ENCODE measurements at regions not wholly inside any gene's neighbourhood (a gene's known extent, or its start where the extent isn't known, plus 50 kb on each side); places are given as distances from the start of the nearest gene placed in this dataset.
"Not testable (repeated sequence)": the region's sequence is repeated elsewhere in the genome, so short reads cannot be mapped to it uniquely, and the experiment has no call there.

DNA sequence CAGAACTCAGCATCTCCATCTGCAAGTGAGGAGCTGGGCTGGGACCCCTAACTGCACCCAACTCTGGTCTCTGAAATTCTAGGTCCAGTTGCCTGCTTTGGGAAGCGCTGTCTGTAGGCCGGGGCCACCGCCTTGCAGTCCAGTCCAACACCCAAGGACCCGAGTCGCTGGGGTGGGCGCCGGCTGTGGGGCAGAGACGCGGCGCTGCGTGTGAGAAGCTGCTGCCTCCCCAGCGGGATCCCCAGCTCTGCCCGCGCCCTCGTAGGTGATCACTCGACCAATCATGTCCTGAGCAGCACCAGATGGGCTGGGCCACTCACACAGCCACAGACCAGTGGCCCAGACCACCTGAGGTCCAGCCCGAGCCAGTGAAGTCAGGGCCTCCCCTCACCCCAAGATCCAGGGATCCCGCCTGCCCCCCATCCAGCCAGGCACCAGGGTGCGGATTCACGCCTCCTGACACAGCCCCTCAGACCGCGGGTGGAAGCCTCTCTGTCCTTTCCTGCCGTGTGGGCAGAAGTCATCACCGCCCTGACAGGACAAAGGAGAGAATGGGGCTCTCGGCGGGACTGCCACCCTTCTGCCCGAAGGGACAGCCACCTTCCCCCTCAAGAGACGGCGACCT is 67.4 kb upstream of the ADGRA1 start:
- no peak for DNase-seq (ENCODE audit: low read depth)

DNA sequence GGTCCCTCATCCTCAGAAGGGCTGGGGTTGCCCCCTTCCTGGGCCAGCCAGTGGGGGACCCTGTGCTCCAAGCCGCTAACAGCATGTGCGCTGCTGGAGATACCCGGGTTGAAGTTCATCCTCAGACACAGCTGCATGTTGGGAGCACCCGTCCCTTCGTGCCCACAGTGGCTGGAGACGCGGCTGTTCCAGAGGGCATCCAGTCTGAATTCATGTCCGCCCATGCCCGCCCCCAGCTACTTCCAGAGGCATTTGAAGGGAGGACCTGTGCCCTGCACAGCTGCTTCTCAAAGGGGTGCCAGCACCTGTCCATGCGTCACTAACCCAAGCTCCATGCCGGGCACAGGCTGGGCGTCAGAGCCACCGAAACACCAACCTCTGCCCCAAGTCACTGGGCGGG is 68.1 kb upstream of the ADGRA1 start:
- no peak for DNase-seq (ENCODE audit: low read depth)

DNA sequence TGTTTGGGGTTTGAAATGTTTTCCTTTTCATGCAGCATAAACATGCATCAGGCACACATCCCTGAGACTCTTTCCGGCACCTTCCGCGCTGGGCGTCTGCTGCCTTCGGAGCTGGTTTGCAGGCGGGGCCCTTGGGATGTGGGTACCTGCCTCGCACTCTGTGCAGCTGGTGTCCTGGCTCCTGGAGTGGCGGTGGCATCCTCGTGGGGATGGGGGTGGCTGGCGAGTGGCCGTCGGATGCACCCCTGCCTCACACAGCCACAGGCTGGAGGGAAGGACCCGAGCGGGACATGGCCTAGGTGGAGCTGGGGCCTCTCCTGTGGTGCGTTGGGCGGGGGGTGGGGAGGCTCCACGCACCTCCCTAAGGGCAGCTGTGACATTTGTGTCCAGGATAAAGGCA is 68.5 kb upstream of the ADGRA1 start:
- no peak for DNase-seq (ENCODE audit: low read depth)

DNA sequence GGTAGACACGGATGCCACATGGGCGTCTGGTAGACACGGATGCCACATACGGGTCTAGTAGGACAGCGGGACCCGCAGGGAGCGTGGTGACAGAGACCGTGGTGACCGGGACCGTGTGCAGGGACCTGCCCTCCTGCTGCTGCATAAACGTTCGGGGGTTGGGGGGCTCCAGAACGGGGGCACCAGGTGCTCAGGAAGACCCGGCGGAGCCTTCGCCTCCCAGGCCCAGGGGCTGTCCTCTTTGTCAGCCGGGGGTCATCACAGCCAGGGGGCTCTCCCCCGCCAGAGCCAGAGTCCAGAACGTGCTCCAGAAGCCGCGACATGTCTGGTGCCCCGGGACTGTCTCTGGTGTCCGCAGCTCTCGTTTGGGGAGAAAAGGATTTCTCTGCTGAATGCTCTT is 69.2 kb upstream of the ADGRA1 start:
- DNase-seq (ENCODE audit: low read depth): no peak

DNA sequence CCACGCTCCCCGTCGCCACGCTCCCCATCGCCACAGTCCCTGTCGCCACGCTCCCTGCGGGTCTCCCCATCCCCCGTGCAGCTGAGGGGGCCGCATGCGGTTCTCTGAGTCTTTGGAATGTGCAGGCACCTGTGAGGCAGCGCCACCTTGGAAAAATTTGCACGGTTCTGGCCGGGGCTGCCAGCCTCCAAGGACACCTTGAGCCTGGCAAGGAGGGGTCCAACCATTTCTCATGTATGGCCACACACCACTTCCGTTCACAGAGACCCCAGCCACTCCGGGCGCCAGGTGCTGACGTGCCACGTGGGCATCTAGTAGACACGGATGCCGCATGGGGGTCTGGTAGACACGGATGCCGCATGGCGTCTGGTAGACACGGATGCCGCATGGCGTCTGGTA is 70.5 kb upstream of the ADGRA1 start:
- DNase-seq (ENCODE audit: low read depth): no peak

DNA sequence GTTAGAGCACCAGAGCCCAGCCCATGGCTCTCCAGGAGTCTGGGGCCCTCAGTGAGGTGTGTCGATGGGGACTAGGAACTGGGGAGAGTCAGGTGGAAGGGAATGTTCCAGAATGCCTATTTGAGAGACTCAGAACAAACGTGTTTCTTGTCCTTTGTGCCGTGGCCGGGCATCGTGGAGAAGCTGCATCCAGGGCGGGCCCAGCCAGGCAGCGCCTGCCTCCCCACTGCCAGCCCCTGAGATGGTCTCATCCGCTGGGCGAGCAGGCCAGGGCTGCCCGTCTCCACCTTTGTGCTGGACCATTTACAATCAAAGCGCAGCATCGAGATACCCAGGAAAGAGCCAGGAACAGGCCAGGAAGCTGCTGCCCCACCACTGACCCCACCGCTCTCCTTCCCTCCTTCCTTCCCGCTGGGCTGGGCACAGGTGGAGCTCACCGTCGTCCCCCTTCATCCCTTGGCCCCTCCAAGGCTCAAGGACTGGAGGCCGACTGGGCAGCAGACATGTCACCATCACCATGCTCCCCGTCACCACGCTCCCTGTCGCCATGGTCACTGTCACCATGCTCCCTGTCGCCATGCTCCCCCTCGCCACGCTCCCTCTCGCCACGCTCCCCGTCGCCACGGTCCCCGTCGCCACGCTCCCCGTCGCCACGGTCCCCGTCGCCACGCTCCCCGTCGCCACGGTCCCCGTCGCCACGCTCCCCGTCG is 71.1 kb upstream of the ADGRA1 start:
- no peak for DNase-seq (ENCODE audit: low read depth)

DNA sequence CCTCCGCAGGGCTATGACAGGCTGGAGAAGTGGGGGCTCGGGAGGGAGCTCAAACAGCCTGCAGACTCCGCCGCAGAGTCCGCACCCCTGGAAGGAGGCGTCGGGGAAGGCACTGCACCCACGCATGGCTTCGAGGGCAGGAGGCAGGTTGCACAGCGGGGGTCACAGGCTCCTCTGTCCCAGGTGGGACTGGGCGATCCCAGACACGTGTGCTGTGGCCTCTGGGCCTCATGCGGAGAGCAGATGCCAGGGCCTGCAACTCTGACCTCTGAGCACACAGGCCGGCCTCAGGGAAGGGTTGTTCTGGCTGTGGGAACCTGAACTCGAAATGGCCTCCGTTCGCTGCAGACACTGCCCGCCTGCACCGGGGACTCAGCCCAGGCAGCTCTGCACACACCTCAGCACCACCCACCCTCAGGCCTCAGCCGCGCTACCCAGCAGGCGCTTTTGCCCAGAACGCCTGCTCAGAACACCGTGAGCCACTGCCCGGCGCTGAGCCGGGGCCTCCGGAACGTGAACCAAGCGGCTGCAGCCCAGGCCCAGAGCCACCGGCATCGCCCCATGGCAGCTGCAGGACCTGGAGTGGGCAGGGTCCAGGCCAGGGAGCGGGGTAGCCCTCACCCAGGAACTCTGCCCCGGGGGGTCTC is 71.8 kb upstream of the ADGRA1 start:
- no peak for DNase-seq (ENCODE audit: low read depth)

DNA sequence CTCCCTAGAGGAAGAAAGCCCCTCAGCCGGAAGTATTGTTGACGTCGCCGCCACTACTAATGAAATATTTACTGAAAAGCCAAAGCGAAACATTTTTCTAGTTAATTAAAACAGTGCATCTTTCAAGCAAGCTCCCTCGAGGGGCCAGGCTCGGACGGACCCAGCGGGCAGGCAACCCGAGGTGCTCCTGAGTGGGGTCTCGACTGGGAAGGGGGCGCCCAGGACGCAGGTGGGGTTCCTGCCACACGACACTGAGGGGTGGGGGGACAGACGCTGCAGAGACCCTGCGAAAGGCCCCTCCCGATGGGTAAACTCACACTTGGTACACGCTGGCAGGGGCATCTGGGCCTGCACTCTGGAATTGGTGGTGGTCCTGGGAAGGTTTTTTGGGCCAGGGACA is 72.4 kb upstream of the ADGRA1 start:
- no peak for DNase-seq (ENCODE audit: low read depth)

DNA sequence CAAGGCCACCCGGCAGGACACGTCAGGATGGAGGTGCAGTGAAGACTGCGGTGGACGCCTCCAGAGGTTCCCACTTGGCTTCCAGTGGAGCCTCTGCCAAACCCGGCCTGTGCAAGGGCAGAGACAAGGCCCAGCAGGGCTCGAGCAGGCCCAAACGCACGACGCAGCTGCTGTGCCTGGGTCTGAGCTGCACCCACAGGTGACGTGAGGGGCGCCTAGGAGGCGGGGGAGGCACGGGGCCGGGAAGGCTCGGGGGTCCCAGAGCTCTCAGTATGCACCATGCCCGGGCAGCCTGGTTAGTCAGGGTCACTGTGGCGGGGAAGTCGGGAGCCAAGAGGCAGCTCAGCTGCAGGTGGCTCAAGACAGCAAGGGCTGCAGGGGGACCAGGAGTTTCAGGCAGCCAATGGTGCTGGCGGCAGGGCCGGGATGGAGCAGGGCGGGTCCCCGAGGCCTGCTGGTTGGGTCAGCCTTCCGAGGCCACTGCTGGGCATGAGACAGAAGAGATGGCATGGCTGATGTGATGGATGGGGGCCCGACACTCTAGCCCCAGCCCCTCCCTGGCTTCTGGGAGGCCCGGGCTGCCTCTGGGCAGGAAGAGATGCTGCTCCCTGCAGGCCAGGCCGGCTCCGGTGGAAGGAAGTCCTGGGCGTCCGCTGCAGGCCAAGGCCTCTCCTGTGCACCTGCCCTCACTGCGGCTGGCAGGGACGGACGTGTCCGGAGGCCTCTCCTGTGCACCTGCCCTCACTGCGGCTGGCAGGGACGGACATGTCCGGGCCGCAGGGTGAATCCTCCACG is 72.2 kb upstream of the CFAP46 start:
- no peak for DNase-seq (ENCODE audit: low read depth)

DNA sequence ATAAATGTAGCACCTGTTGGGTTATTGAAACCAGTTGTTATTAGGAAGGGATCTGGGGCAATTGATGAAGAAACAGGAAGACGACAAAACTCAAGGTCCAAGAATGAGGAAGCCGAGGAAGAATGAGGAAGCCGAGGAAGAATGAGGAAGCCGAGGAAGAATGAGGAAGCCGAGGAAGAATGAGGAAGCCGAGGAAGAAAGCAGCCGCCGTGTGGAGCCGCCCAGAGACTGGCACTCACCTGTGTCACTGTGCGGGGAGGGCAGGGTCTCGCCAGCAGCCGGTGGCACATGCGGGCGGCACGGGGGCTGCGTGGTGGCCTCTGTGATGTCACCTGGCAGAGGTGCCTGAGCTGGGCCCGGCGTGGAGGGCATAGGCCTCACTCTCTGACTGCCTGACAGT is 71.1 kb upstream of the CFAP46 start:
- no peak for DNase-seq (ENCODE audit: low read depth)

DNA sequence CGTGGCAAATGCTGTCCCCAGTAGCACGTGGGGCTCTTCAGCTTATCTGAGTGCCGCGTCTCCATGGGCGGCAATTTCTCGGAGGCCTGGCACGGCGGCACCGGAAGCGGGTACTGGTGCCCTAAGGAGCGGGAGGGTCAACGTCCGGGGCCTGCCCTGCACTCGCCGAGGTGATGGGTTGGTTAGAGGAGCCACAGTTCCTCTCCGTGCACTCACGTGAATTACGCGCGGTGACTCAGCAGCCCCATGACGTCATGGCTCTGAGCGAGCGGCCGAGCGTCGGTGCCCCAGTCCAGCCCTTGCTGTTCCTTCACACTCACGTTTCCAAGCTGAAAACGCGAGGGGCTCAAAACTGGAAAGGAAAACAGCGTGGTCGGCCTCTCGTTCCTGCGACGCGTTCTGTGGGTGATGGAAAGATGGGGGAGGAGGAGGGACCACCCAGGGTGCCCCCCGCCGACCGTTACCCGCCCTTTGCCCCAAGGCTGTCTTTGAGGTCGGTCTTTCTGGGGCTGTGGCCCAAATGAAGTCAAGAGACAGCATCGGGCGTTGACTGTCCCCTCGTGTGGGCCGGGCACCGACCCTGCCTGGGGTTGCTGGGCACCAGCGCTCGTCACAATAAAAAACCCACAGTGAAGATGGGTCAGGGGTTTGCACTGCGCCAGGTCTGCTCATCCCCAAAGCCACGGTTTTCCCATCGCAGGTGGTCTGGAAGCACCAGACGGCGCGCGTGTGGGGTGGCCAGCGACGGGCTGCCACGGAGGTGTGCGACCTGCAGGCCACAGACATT is 70.4 kb upstream of the CFAP46 start:
- no peak for DNase-seq (ENCODE audit: low read depth)

DNA sequence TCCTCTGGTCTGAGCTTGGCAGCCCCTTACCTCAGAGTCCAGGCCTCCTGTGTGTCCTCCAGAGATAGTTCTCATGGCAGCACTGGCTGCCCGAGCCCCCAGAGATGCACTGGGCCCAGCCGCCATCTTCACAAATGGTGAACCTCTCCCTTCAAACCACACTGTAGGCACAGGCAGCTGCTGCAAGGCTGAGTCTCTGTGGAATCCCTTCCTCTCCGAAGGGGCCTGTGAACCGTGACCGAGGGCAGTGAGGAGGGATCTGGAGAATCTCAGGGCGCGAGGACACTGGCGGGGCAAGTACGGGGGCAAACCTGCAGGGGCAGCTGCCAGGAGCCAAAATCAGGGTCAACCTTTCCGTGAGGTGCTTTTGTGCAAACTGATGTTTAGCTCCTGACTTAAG is 69.5 kb upstream of the CFAP46 start:
- DNase-seq (ENCODE audit: low read depth): no peak

DNA sequence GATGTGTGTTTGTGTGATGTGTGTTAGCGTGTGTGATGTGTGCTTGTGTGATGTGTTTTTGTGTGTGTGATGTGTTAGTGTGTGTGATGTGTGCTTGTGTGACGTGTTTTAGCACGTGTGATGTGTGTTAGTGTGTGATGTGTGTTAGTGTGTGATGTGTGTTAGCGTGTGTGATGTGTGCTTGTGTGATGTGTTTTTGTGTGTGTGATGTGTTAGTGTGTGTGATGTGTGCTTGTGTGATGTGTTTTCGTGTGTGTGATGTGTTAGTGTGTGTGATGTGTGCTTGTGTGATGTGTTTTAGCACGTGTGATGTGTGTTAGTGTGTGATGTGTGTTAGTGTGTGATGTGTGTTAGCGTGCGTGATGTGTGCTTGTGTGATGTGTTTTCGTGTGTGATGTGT is 69.0 kb upstream of the CFAP46 start:
- not testable (repeated sequence) for DNase-seq (ENCODE audit: low read depth)

DNA sequence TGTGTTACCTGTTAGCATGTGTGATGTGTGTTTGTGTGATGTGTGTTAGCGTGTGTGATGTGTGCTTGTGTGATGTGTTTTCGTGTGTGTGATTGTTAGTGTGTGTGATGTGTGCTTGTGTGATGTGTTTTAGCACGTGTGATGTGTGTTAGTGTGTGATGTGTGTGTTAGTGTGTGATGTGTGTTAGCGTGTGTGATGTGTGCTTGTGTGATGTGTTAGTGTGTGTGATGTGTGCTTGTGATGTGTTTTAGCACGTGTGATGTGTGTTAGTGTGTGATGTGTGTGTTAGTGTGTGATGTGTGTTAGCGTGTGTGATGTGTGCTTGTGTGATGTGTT is 68.4 kb upstream of the CFAP46 start:
- DNase-seq (ENCODE audit: low read depth): not testable (repeated sequence)

DNA sequence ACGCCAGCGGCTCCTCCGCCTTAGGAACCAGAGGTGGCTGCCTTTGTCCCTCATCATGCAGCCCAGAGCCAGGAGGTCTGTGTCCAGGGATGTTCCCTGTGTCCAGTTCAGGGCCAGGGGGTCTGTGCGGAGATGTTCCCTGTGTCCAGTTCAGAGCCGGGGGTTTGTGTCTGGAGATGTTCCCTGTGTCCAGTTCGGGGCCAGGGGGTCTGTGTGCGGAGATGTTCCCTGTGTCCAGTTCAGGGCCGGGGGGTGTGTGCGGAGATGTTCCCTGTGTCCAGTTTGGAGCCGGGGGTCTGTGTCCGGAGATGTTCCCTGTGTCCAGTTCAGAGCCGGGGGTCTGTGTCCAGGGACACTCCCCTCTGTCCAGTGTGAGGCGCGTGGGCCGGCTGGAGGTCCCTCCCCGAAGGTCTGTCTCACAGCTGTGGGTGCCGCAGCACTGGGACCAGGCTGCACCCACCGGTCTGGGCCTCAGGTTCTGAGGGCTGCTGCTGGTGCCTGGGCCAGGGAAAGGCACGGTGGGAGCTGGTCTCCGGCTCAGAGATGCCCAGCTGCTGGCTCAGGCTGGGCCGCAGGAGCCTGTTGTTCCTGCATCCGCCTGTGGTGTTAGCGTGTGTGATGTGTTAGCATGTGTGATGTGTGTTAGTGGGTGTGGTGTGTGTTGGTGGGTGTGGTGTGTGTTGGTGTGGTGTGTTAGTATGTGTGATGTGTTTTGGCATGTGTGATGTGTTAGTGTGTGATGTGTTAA is 67.9 kb upstream of the CFAP46 start:
- peak; percentile 1 for DNase-seq (ENCODE audit: low read depth)

DNA sequence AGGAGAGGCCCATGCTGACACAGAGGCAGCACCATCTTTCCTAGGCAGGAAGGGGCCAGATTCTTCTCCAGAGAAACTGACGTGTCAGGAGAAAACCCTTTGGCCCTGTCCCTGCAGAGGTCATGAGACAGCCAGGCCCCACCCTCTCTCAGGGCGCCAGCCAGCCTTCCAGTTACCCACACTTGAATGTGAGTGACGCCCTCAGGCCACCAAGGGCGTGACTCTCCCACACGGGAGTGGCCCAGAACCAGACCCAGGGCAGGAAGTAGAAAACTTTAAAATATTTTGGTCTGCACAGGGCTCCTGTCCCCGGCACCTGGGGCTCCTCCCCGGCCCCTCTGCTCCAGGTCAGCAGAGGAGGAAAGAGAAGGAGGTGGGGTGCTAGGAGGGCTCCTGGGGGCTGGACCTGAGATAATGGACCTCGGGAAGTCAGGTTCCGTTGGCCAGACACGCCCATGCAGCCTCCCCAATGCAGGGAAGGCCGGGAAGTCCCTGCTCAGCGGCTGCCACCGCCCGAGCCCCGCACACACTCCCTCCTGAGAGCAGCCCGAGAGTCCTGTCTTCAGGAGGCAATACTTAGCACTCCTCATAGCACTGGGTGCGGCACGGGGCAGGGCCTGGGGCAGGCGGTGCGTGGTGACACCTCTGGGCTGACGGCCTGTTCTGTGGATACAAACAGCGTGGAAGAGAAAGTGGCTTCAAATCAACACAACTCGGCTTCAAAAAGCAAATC is 67.0 kb upstream of the CFAP46 start:
- DNase-seq (ENCODE audit: low read depth): peak; percentile 1

DNA sequence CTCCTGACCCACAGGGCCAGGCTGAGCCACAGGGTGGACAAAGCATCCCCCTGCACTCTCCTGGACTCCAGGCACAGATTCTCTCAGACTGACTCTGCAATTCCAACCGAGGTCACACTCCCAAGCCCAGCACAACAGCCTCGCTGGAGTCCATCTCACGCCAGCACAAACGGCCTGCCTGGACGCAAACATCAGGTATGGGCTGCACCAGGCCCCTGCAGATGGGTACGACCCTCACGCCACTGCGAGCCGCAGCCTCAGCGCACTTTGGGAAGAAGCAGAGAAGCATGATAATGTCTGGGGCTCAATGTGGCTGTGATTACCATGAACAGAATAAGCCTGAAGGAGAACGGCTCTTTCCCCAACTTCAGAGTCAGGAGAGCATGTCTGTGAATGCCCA is 66.4 kb upstream of the CFAP46 start:
- no peak for DNase-seq (ENCODE audit: low read depth)

DNA sequence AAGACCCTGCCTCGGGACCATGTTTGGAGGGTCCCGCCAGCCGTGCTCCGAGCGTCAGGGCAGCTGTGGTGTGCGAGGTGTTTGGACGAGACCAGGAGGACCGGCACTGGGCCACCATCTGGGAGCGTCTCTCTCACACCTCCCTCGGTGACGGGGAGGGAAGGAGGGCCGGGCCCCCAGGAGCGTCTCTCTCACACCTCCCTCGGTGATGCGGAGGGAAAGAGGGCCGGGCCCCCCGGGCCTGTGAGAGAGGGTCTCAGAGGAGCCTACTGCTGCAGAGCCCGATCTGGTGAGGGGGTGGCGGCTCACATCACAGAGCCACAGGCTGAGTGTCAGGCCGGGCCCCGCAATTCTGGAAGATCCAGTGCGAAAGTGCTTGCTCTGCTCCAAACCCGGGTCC is 65.8 kb upstream of the CFAP46 start:
- DNase-seq (ENCODE audit: low read depth): no peak

DNA sequence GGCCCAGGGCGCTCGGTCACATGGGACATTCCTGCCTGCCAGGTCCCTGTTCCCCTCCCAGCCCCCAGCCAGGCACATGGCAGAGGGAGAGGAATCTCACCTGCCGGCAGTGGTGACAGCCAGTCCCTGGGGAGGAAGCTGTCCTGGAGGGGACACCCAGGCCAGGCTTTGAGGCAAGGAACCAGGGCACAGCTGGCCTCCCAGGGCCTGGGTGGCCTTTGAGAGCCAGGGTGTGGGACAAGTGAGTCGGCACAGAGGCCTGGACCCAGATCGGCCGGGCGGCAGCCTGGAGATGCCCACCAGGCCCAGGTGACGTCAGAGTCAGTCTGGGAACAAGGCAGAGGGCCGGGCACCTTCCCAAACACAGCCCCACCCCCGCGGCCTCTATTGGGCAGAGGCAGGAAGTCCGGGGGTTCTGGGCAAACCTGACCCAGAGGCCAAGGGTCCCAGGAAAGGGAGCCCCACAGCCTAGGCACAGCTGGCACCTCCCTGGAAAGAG is 65.0 kb upstream of the CFAP46 start:
- DNase-seq (ENCODE audit: low read depth): no peak

DNA sequence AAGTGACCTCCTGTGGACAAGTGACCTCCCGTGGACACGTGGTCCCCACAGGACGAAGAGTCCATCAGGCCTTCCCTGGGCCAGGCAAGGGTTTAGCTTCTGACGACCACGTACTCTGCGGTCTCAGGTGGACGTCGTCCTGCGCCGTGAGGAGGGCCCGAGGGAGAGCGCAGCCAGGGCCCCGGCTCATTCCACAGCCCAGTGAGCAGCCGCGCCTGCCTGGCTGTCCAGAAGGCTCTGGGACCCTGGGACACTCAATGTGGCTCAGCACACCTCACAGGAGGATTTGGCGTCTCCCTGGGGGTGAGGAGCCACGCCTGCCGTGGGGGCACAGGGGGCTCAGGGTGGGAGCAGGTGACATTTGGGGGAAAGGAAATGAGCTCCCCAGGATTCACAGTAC is 64.4 kb upstream of the CFAP46 start:
- no peak for DNase-seq (ENCODE audit: low read depth)

DNA sequence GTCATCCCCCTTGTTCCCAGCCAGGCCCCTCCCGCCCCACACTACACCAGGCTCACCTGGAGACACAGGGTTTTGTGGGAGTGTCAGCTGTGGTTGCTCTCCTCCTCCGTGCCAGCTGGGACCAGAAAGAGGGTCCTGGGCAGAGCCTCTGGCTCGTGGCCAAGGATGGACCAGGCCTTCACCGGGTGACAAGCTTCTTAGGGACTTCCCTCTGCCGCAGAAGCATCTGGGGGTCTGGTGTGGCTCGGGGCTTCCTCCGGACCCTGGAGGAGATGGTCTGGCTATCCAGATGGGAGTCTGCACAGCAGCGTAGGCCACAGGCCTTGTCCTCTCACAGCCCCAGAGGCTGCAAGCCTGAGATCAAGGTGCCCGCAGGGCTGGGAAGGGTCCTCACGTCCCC is 63.8 kb upstream of the CFAP46 start:
- no peak for DNase-seq (ENCODE audit: low read depth)
